ENCODE measurements at regions not wholly inside any gene's neighbourhood (a gene's known extent, or its start where the extent isn't known, plus 50 kb on each side); places are given as distances from the start of the nearest gene placed in this dataset.
"Not testable (repeated sequence)": the region's sequence is repeated elsewhere in the genome, so short reads cannot be mapped to it uniquely, and the experiment has no call there.

GRCh38 chr4:85018983-85019382 is 52.5 kb upstream of the WDFY3 start:
- no peaks in the 10 kb centered on the region for H3K36me3 ChIP-seq (ENCODE audit: insufficient read depth, low read length)
- H3K4me2 ChIP-seq (ENCODE audit: low read depth, low read length, poor library complexity, severe bottlenecking) = no peak overlapping the region
- no peaks in the 10 kb centered on the region for H4K20me1 ChIP-seq (ENCODE audit: insufficient read depth, low read depth, low read length)
- H3K4me3 ChIP-seq (ENCODE audit: low read length) = no peak overlapping the region
- DNase-seq = no peak
- no peak overlapping the region for H3K9ac ChIP-seq (ENCODE audit: low read length)
- H3K9me3 ChIP-seq (ENCODE audit: low read length) = no peaks in the 10 kb centered on the region
- H3K9me2 ChIP-seq (replicated peaks; ENCODE audit: insufficient read depth, low read length) = no peaks in the 10 kb centered on the region
- no peaks in the 10 kb centered on the region for H3K27me3 ChIP-seq (ENCODE audit: low read length)
- no peak overlapping the region for H3K27ac ChIP-seq (ENCODE audit: low read length)
- no peaks in the 10 kb centered on the region for H3K79me2 ChIP-seq (ENCODE audit: low read length)
- no peak overlapping the region for H2AFZ ChIP-seq (ENCODE audit: low read length)
- H3K4me1 ChIP-seq (ENCODE audit: low read length) = no peaks in the 10 kb centered on the region

DNA sequence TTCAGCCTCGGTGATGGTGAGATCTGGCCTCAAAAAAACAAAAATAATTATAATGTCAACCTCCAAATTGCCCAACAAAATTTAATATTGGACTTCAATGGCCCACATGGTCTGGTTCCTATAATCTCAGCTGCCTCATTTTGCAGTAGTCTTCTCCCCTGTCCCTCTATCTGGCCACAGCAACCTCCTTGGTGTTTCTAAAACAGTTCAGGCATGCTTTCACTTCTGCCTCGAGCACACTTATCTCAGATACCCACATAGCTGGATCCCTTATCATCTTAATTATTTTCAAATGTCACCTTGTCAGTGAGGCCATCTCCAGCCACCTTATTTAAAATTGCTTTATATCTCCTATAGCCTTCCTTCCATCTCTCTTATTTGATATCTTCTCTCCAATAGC is 52.9 kb upstream of the WDFY3 start:
- H2AFZ ChIP-seq (ENCODE audit: low read length) = no peak overlapping the region
- no peaks in the 10 kb centered on the region for H3K4me1 ChIP-seq (ENCODE audit: low read length)
- H4K20me1 ChIP-seq (ENCODE audit: insufficient read depth, low read depth, low read length) = no peaks in the 10 kb centered on the region
- no peak overlapping the region for H3K4me2 ChIP-seq (ENCODE audit: low read depth, low read length, poor library complexity, severe bottlenecking)
- H3K4me3 ChIP-seq (ENCODE audit: low read length) = no peak overlapping the region
- H3K36me3 ChIP-seq (ENCODE audit: insufficient read depth, low read length) = no peaks in the 10 kb centered on the region
- DNase-seq = no peak
- H3K9ac ChIP-seq (ENCODE audit: low read length) = no peak overlapping the region
- no peaks in the 10 kb centered on the region for H3K79me2 ChIP-seq (ENCODE audit: low read length)
- no peaks in the 10 kb centered on the region for H3K27me3 ChIP-seq (ENCODE audit: low read length)
- H3K27ac ChIP-seq (ENCODE audit: low read length) = no peak overlapping the region
- no peaks in the 10 kb centered on the region for H3K9me3 ChIP-seq (ENCODE audit: low read length)
- H3K9me2 ChIP-seq (replicated peaks; ENCODE audit: insufficient read depth, low read length) = no peaks in the 10 kb centered on the region

DNA sequence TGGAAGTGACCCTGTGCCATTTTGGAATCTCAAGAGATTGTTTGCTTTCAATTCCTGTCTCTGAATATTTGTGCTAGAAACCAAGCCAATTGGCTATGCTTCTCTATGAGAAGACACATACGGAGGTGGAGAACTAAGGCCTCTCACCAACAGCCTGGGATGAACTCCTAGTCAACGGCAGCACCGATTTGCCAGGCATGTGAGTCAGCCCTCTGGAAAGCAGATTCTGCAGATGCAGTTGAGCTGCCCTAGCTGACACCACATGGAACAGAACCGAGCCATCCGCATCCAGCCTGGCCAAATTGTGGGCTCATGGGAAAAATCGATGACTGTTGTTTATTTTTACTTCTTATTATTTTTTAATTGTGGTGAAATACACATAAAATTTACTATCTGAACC is 58.2 kb upstream of the WDFY3 start:
- DNase-seq = no peak
- Histone ChIP-seq H3K4me3 (ENCODE audit: low read length) (no peak overlapping the region), H2AFZ (ENCODE audit: low read length) (no peak overlapping the region), H3K9me2 (replicated peaks; ENCODE audit: insufficient read depth, low read length) (no peaks in the 10 kb centered on the region), H3K4me2 (ENCODE audit: low read depth, low read length, poor library complexity, severe bottlenecking) (no peak overlapping the region), H3K36me3 (ENCODE audit: insufficient read depth, low read length) (no peaks in the 10 kb centered on the region), H3K9ac (ENCODE audit: low read length) (no peak overlapping the region), H3K4me1 (ENCODE audit: low read length) (no peaks in the 10 kb centered on the region), H3K9me3 (ENCODE audit: low read length) (no peaks in the 10 kb centered on the region), H3K27me3 (ENCODE audit: low read length) (no peaks in the 10 kb centered on the region), H3K79me2 (ENCODE audit: low read length) (no peaks in the 10 kb centered on the region), H3K27ac (ENCODE audit: low read length) (no peak overlapping the region), H4K20me1 (ENCODE audit: insufficient read depth, low read depth, low read length) (no peaks in the 10 kb centered on the region)

DNA sequence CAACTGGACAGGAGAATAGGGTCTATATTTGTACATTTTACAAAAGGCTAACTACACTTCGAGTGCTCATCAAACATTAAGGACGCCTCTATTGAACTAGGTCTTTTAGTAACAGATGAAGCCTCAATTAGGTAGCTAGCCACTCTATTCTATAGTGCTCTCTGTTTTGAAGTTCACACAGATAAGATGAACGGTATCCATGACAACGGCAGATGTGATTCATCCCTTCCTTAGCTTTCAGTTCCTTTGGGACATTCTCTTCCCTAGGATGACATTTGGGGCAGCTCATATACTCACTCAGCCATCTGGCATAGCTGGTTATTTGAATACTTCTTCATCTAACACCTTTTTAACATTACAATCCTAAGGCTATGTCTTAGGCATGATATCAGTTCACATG is 62.4 kb upstream of the WDFY3 start:
- Histone ChIP-seq H3K4me1 (ENCODE audit: low read length) (no peaks in the 10 kb centered on the region), H3K9ac (ENCODE audit: low read length) (no peak overlapping the region), H3K27me3 (ENCODE audit: low read length) (no peaks in the 10 kb centered on the region), H3K79me2 (ENCODE audit: low read length) (no peaks in the 10 kb centered on the region), H2AFZ (ENCODE audit: low read length) (no peak overlapping the region), H3K9me2 (replicated peaks; ENCODE audit: insufficient read depth, low read length) (no peaks in the 10 kb centered on the region), H3K36me3 (ENCODE audit: insufficient read depth, low read length) (no peaks in the 10 kb centered on the region), H4K20me1 (ENCODE audit: insufficient read depth, low read depth, low read length) (no peaks in the 10 kb centered on the region), H3K4me3 (ENCODE audit: low read length) (no peak overlapping the region), H3K27ac (ENCODE audit: low read length) (no peak overlapping the region), H3K4me2 (ENCODE audit: low read depth, low read length, poor library complexity, severe bottlenecking) (no peak overlapping the region), H3K9me3 (ENCODE audit: low read length) (no peaks in the 10 kb centered on the region)
- no peak for DNase-seq

GRCh38 chr4:85029453-85029852 is 63.0 kb upstream of the WDFY3 start:
- H3K9me2 ChIP-seq (replicated peaks; ENCODE audit: insufficient read depth, low read length) = no peaks in the 10 kb centered on the region
- no peaks in the 10 kb centered on the region for H3K4me1 ChIP-seq (ENCODE audit: low read length)
- no peak overlapping the region for H3K4me2 ChIP-seq (ENCODE audit: low read depth, low read length, poor library complexity, severe bottlenecking)
- no peaks in the 10 kb centered on the region for H3K36me3 ChIP-seq (ENCODE audit: insufficient read depth, low read length)
- H3K79me2 ChIP-seq (ENCODE audit: low read length) = no peaks in the 10 kb centered on the region
- H3K27ac ChIP-seq (ENCODE audit: low read length) = no peak overlapping the region
- no peaks in the 10 kb centered on the region for H3K27me3 ChIP-seq (ENCODE audit: low read length)
- H3K9ac ChIP-seq (ENCODE audit: low read length) = no peak overlapping the region
- no peaks in the 10 kb centered on the region for H4K20me1 ChIP-seq (ENCODE audit: insufficient read depth, low read depth, low read length)
- no peak for DNase-seq
- no peak overlapping the region for H3K4me3 ChIP-seq (ENCODE audit: low read length)
- no peaks in the 10 kb centered on the region for H3K9me3 ChIP-seq (ENCODE audit: low read length)
- no peak overlapping the region for H2AFZ ChIP-seq (ENCODE audit: low read length)

DNA sequence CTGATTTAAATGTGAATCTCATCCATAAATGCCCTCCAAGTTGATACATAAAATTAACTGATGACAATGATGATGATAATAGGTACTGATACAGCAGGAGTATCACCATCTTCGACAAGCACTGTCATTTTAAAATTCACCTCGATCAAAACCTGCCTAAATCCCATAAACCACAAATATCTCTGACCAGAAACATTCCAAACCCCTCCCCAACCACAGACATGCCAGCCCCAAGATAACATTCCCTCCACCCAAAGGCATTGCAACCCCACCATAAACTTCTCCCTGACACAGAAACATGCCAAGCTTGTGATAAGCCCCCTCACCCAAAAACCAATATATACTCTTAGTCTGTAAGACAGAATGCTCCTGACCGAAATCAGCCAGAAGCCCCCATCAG is 63.7 kb upstream of the WDFY3 start:
- Histone ChIP-seq H2AFZ (ENCODE audit: low read length) (no peak overlapping the region), H3K79me2 (ENCODE audit: low read length) (no peaks in the 10 kb centered on the region), H3K4me1 (ENCODE audit: low read length) (no peaks in the 10 kb centered on the region), H3K9me3 (ENCODE audit: low read length) (no peaks in the 10 kb centered on the region), H3K9ac (ENCODE audit: low read length) (no peak overlapping the region), H3K4me2 (ENCODE audit: low read depth, low read length, poor library complexity, severe bottlenecking) (no peak overlapping the region), H3K4me3 (ENCODE audit: low read length) (no peak overlapping the region), H3K27me3 (ENCODE audit: low read length) (no peaks in the 10 kb centered on the region), H3K36me3 (ENCODE audit: insufficient read depth, low read length) (no peaks in the 10 kb centered on the region), H3K9me2 (replicated peaks; ENCODE audit: insufficient read depth, low read length) (no peaks in the 10 kb centered on the region), H4K20me1 (ENCODE audit: insufficient read depth, low read depth, low read length) (no peaks in the 10 kb centered on the region), H3K27ac (ENCODE audit: low read length) (no peak overlapping the region)
- DNase-seq = no peak

- H3K4me3 ChIP-seq (ENCODE audit: low read length); H3K4me1 ChIP-seq (ENCODE audit: low read length); H3K27me3 ChIP-seq (ENCODE audit: low read length); H3K4me2 ChIP-seq (ENCODE audit: low read depth, low read length, poor library complexity, severe bottlenecking); H3K9me3 ChIP-seq (ENCODE audit: low read length); H3K27ac ChIP-seq (ENCODE audit: low read length); H3K79me2 ChIP-seq (ENCODE audit: low read length); H3K36me3 ChIP-seq (ENCODE audit: insufficient read depth, low read length); H4K20me1 ChIP-seq (ENCODE audit: insufficient read depth, low read depth, low read length); H2AFZ ChIP-seq (ENCODE audit: low read length); H3K9ac ChIP-seq (ENCODE audit: low read length); DNase-seq; H3K9me2 ChIP-seq (replicated peaks; ENCODE audit: insufficient read depth, low read length): not testable (repeated sequence)
Measured at GRCh38 chr4:85033838-85034237, 67.3 kb upstream of the WDFY3 start.

GRCh38 chr4:85039526-85039925 is 73.0 kb upstream of the WDFY3 start:
- Histone ChIP-seq H2AFZ (ENCODE audit: low read length) (no peak overlapping the region), H3K9me3 (ENCODE audit: low read length) (no peaks in the 10 kb centered on the region), H3K4me2 (ENCODE audit: low read depth, low read length, poor library complexity, severe bottlenecking) (no peak overlapping the region)

GRCh38 chr4:85043812-85044496 is 77.5 kb upstream of the WDFY3 start:
- H3K9me2 ChIP-seq (replicated peaks; ENCODE audit: insufficient read depth, low read length); H2AFZ ChIP-seq (ENCODE audit: low read length); H3K27me3 ChIP-seq (ENCODE audit: low read length); H3K4me3 ChIP-seq (ENCODE audit: low read length); H3K9ac ChIP-seq (ENCODE audit: low read length); H3K9me3 ChIP-seq (ENCODE audit: low read length); H3K4me1 ChIP-seq (ENCODE audit: low read length); H3K79me2 ChIP-seq (ENCODE audit: low read length); H4K20me1 ChIP-seq (ENCODE audit: insufficient read depth, low read depth, low read length); H3K27ac ChIP-seq (ENCODE audit: low read length); H3K4me2 ChIP-seq (ENCODE audit: low read depth, low read length, poor library complexity, severe bottlenecking); H3K36me3 ChIP-seq (ENCODE audit: insufficient read depth, low read length); DNase-seq: not testable (repeated sequence)

More at GRCh38 chr4:85039526-85039925, 73.0 kb upstream of the WDFY3 start:
- no peaks in the 10 kb centered on the region for H3K79me2 ChIP-seq (ENCODE audit: low read length)
- no peaks in the 10 kb centered on the region for H3K27me3 ChIP-seq (ENCODE audit: low read length)
- no peak overlapping the region for H3K27ac ChIP-seq (ENCODE audit: low read length)
- no peaks in the 10 kb centered on the region for H3K4me1 ChIP-seq (ENCODE audit: low read length)
- no peak overlapping the region for H3K9ac ChIP-seq (ENCODE audit: low read length)
- H3K9me2 ChIP-seq (replicated peaks; ENCODE audit: insufficient read depth, low read length) = no peaks in the 10 kb centered on the region
- no peak overlapping the region for H3K4me3 ChIP-seq (ENCODE audit: low read length)
- no peaks in the 10 kb centered on the region for H3K36me3 ChIP-seq (ENCODE audit: insufficient read depth, low read length)
- no peak for DNase-seq
- H4K20me1 ChIP-seq (ENCODE audit: insufficient read depth, low read depth, low read length) = no peaks in the 10 kb centered on the region

Measured in Karpas-422 (cell line).